ENCODE measurements at regions not wholly inside any gene's neighbourhood (a gene's known extent, or its start where the extent isn't known, plus 50 kb on each side); places are given as distances from the start of the nearest gene placed in this dataset.

DNA sequence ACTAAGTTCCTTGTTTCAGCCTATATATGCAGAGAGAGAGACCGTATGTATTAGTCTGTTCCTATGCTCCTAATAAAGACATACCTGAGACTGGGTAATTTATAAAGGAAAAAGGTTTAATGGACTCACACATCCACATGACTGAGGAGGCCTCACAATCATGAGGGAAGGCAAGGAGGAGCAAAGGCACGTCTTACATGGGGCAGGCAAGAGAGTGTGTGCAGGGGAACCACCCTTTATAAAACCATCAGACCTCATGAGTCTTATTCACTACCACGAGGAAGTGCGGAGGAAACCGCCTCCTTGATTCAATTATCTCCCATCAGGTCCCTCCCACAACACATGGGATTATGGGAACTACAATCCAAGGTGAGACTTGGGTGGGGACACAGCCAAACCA lies 73.8 kb downstream of the TMEM18 start:
- no peaks in the 10 kb centered on the region for H3K9me3 ChIP-seq (replicated peaks in 1 of 3)
- WGBS, 4 donors, result 79 to 90% (median 88%) methylated on average over 5 of the region's 5 CpGs
- H3K27ac ChIP-seq, result peak overlapping the region in 4 of 5 donors; percentile 40 to 91 (median 56)
- H3K4me3 ChIP-seq, result no peak overlapping the region
- H3K27me3 ChIP-seq, result no peaks in the 10 kb centered on the region
- no peak for TF ChIP-seq POLR2A (IDR thresholded peaks at IDR 0.05)
- TF ChIP-seq CTCF (IDR thresholded peaks at IDR 0.05), result no peak
- no peaks in the 10 kb centered on the region for H3K36me3 ChIP-seq (replicated peaks in 1 of 2)
- intact Hi-C loops (cut with DNase I), result no loop called here
- H3K4me1 ChIP-seq (replicated peaks in 1 of 2), result peaks cover 0 to 7% of the 10 kb centered on the region in 2 donors
- DNase-seq, result peak in 2 of 7 donors; percentile 48 to 52

- H3K36me3 ChIP-seq (replicated peaks in 1 of 2), result no peaks in the 10 kb centered on the region
Observed at GRCh38 chr2:602571-603359, 74.4 kb downstream of the TMEM18 start.

GRCh38 chr2:601806-602455 lies 75.3 kb downstream of the TMEM18 start:
- no peak for DNase-seq
- no peaks in the 10 kb centered on the region for H3K9me3 ChIP-seq (replicated peaks in 1 of 3)
- no peak overlapping the region for H3K4me3 ChIP-seq
- H3K27me3 ChIP-seq, result no peaks in the 10 kb centered on the region
- no peak for TF ChIP-seq CTCF (IDR thresholded peaks at IDR 0.05)
- no peak for TF ChIP-seq POLR2A (IDR thresholded peaks at IDR 0.05)
- H3K27ac ChIP-seq, result peak overlapping the region; percentile 52 to 91 (median 60)
- H3K36me3 ChIP-seq (replicated peaks in 1 of 2), result no peaks in the 10 kb centered on the region
- 90 to 96% (median 92%) methylated on average over 28 to 29 of the region's 29 CpGs for WGBS, 4 donors
- intact Hi-C loops (cut with DNase I), result no loop called here
- H3K4me1 ChIP-seq (replicated peaks in 1 of 2), result peaks cover 0 to 13% of the 10 kb centered on the region in 2 donors

More at GRCh38 chr2:602571-603359, 74.4 kb downstream of the TMEM18 start:
- Histone ChIP-seq H3K27ac (peak overlapping the region; percentile 52 to 91 (median 60)), H3K27me3 (no peaks in the 10 kb centered on the region), H3K4me3 (no peak overlapping the region), H3K9me3 (replicated peaks in 1 of 3) (no peaks in the 10 kb centered on the region), H3K4me1 (replicated peaks in 1 of 2) (peaks cover 0 to 12% of the 10 kb centered on the region in 2 donors)
- intact Hi-C loops (cut with DNase I), result no loop called here
- TF ChIP-seq POLR2A (IDR thresholded peaks at IDR 0.05) (peak in 1 of 2 donors; percentile 1), CTCF (IDR thresholded peaks at IDR 0.05) (no peak)
- peak; percentile 49 to 88 (median 81) for DNase-seq
- 48 to 72% (median 59%) methylated on average over 12 to 14 of the region's 14 CpGs for WGBS, 4 donors

GRCh38 chr2:601387-601698 lies 75.9 kb downstream of the TMEM18 start:
- WGBS, 4 donors, result 88 to 98% (median 94%) methylated on average over 10 of the region's 10 CpGs
- Histone ChIP-seq H3K4me3 (no peak overlapping the region), H3K4me1 (replicated peaks in 1 of 2) (peaks cover 0 to 13% of the 10 kb centered on the region in 2 donors), H3K9me3 (replicated peaks in 1 of 3) (no peaks in the 10 kb centered on the region), H3K27me3 (no peaks in the 10 kb centered on the region), H3K36me3 (replicated peaks in 1 of 2) (no peaks in the 10 kb centered on the region), H3K27ac (no peak overlapping the region)
- no peak for DNase-seq
- intact Hi-C loops (cut with DNase I), result no loop called here
- TF ChIP-seq CTCF (IDR thresholded peaks at IDR 0.05), result no peak
- TF ChIP-seq POLR2A (IDR thresholded peaks at IDR 0.05), result no peak
